Middle frontal gyrus (tissue), 1 donor: ENCODE measurements at regions not wholly inside any gene's neighbourhood (a gene's known extent, or its start where the extent isn't known, plus 50 kb on each side); places are given as distances from the start of the nearest gene placed in this dataset.

Experiments
- DNase-seq: peaks from one replicate; pipeline ENCODE4 v3.0.0-alpha.2; 2015; ENCODE audit warnings: low spot score; ENCODE audit errors: extremely low spot score

DNA sequence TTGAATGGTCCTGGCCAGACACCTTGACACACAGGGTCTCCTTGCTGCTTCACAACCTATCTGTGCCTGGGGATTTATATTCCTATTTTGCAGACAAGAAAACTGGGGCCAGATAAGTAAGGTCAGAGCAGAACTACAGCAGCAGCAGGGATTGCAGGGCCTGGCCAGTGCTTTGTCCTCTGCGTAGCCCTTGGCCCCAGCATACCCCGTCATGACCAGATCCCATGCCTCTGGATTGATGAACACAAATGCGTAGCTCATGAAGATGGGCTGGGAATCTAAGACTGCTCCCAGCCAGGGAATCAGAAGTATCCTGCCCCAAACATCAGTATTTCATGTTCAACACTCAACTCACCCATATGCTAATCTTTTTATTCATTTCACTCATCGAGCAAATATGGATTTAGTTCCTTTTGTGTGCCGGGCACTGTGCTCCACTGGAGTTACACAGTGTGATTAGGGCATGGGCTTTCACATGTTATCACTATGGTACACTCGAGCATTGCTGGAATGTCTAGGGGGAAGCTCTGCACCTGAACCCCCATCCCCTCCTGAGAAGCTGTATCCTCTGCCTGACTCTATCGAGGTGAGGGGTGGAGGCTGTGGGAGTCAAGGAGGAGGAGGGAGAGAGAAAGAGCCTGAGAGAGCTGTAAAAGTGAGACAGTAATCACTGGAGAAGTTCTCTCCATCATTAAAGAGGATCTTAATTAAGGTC, 143.3 kb downstream of the CYP26B1 start:
- DNase-seq, result no peak

DNA sequence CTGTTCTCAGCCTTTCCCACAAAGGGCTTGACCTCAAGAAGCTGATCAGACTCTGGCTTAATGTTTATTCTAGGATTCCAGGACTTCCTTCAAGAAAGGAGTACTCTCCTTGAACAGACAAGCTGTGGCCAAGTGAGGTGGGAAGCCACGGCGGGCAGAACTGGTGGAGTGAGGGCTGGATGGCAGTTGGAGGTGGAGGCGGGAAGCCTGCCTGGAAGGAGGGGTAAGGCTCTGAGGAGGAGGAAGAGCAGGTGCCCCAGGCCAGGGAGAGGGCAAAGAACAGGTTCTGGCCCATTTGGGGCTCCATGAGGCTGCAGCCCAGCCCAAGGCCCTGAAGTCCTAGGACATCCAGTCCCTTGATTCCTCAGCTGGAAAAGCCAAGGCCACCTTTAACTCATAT, 143.9 kb downstream of the CYP26B1 start:
- DNase-seq, result no peak

DNA sequence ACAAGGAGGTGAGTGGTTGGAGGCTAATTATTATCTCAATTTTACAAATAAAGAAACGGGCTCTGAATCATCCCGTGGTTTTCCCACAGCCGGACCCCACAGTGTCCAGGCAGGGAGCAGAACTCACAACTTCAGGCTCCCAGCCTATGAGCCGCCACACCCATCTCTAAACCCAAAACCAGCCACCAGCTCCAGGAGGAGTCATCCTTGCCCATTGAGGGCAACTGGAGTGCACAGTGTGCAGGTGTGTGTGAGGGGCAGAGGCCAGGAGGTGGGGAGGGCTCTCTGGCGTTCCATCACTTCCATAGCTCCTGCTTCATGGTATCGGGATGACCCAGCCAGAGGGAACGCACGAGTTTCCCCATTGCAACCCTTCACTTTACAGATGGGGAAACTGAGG, 144.5 kb downstream of the CYP26B1 start:
- DNase-seq, result no peak

DNA sequence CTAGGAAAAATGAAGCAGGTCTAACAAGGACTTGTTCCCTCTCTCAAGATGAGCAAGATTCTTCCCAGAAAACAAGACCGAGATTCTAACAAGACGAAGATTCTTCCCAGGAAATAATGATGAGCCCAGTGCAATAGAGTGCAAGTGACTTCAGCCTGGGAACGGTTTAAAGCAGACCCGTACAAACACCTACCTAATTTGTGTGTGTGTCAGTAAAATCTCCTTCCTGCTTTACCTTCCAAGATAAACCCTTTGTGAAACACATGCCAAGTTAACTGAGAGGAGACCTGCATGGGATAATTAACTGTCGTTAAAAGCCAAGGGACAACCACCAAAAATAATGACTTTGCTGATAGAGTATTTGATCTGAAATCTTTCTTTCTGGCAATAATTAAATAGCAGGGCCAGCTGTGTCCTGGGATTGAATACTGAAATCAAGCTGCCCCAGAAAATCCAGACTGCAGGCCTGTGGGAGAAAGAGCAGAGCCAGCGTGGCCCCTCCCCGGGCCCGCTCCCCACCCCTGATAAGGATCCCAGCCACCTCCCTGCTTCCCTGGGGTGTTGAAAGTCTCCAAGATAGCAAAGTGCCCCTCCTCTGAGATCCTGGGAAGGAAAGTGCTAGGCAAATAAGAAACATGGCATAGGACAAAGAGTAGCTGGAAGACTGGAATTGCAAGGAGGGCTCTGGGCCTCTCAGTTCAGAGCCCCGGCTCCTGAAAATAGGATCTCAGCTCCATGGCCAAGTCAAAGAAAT, 145.5 kb downstream of the CYP26B1 start:
- no peak for DNase-seq

DNA sequence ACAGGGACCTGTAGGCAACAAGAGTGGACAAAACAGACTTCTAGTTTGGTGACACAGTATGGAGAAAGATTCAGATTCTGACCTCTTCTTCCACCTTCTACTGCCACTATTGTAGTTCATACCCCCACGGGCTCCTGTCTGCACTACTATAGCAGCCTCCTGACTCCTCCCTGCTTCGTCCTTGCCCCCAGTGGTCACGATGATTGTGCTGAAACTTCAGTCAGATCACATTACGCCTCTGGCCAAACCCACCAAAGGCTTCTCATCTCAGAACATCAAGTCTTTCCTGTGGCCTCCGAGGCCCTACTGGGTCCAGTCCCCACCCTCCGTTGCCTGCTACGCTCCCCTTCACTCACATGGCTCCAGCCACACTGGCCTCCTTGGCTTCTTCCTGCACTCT, 147.6 kb downstream of the CYP26B1 start:
- DNase-seq, result no peak

DNA sequence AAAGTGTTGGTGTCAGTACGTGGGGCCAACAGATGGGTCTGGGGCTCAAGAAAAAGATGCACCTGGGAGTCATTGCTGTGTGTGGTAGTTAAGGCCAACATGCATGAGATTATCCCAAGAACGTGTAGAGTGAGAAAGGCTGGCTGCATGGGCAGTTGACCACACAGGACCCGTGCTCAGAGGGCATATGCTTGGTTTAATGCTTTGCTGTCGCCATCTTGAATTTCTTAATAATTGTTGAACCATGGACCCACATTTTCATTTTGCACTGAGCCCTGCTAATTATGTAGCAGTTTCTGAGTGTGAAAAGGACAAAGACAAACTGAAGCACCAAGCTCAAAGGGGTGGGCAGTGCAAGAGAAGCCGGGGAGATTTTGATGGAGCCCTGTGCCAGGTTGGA, 148.1 kb downstream of the CYP26B1 start:
- DNase-seq, result no peak

DNA sequence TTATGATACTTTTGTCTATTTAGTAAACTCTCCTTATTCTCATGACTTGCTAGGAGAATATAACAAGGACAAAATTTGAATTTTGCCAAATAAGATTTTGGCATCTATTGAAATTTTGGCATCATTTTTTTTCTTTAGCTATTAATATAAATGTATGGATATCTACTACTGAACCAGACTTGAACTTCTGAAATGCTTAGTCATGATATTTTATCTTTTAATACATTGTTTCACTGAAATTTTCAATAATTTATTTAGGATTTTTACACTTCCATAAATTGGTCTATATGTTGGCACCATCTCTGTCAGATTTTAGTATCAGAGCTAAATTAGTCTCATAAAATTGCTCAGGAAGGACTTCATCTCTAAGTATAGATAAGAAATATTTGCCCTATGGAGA, 149.8 kb downstream of the CYP26B1 start:
- DNase-seq, result no peak

DNA sequence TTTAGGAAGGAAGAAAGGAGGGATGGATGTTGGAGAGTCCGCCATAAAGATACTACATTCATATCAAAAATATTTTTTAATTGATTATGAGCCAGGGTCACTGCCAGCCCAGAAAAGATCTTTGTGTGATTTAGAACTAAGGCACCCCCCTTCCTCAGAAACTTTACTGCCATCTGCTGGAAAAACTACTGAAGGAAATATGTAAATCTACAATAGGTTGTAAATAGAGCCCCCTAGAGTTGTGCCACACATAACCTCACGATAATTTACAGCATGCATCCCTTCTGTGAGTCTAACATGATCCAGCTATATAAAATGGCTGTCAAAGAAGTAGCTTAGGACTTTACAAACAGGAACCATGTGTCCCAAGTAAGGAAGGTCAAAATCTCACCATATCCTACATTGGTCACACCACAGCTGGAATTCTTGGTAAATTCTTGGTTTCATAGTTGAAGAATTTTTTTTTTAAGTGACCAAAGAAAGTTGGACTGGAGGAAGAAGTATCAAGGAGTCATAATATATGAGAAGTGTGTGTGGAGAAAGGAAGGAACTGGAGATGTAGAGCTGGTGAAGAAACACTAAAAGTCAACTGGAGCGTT, 152.5 kb downstream of the CYP26B1 start:
- DNase-seq, result no peak

DNA sequence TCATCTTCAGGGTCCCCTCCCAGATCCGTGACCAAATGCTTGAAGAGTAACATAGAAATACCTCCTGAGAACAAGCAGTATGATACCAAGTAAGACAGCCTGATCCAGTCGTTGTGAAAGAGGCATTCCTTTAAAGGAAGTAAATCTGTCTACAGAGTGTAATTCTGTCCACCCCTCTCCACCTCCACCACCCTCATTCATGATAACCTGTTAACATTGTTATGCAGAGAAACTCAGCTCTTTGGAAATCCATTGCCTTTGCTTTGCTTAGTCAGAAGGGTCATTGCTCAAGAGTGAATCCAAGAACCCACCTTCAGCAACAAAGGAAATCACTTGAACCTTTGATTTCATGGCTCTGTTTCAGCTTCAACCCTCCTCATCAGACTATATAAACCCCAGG, 155.6 kb downstream of the CYP26B1 start:
- no peak for DNase-seq

DNA sequence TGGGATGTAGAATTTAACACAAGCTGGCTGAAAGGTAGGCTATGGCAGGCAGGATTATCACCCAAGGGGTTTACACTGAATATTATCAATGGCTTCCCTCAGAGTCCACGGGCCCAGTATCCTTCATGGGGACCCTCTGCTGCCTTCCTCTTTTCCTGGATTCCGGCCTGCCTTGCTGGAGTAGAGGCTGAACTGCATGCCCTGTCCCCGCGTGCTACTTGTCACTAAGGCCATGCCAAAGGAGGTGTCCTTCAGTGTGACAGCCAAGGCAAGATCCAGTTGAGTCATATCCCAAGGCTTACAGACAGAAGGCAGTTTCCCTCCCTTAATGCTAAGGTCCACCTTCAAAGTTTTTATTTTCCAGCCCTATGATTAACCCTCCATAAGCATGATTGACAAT, 156.3 kb downstream of the CYP26B1 start:
- no peak for DNase-seq

DNA sequence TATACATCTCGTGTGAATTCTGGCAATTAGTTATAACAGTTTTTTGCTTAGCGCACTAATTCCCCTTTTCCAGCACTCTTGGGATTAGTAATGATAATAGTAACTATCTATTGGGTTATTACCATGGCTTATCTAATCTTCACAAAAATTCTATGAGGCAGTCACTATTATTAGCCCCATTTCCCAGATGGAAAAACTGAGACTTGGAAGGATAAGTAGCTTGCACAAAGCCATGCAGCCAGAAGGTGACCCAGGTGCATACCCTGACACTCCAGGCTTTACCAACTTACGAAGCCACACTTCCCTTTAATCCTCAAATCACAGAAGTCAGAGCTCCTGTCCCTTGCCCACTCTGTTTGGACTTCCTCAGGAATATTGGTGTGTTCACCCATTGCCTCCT, 156.8 kb downstream of the CYP26B1 start:
- no peak for DNase-seq

DNA sequence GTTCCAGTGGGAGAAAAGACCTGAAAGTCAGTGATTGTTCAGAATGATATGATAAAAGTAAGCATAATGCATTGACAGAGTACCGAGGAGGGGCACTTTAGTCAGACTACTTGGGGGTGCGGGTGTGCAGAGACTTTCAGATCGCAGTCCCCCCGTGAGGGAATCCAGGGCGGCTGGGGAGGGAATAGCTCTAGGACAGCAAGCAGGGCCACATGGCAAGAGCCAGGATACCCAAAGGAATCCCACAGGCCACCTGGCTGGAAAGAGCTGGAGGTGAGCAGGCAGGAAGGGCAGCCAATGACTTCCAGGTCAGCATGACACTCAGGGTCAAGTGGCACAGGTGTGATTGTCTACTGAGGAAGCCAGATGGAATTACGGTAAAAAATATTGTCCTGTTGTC, 157.5 kb downstream of the CYP26B1 start:
- no peak for DNase-seq

DNA sequence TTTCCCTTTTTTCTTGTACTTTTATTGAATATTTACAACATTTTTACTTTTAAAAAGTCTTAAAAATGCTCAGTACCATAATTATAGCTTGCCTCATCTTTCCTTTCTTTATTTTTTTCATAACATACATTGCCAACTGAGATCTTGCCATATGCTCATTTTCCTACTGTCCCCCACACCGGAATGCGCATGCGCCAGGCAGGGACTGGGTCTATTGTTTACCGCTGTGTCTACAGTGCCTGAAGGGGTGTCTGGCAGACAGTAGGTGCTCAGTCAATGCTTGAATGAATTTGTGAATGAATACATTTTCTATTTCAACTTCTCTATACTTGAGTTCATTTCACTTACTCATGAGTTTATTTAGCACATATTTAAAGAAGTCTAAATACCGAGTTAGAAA, 158.0 kb downstream of the CYP26B1 start:
- no peak for DNase-seq

DNA sequence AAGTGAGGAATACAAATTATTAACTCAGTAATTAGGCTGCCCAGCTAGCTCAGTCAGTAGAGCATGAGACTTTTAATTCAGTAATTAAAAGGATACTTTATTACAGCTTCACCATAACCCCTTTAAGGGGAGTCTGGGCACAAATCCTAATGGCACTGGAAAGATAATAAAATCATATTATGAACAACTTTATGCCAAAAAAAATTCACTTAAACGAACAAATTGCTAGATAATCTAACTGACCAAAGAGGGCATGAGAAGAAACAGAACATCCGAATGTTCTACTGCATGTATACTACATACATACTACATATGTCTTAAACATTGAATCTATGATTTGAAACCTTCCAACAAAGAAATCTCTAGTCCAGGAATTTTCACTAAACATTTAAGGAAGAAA, 159.5 kb downstream of the CYP26B1 start:
- DNase-seq, result no peak

DNA sequence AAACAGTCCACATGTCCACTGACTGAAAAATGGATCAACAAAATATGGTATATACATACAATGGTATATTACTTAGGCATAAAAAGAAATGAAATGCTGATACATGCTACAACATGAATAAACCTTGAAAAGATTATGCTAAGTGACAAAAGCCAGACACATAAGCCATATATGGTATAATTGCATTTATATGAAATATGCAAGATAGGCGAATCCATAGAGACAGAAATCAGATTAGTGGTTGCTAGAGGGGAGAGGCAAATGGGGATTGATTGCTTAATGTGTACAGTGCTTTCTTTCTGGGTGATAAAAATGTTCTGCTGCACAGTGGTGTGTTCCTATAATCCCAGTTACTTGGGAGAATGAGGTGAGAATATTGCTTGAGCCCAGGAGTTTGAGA, 171.0 kb downstream of the CYP26B1 start:
- no peak for DNase-seq

DNA sequence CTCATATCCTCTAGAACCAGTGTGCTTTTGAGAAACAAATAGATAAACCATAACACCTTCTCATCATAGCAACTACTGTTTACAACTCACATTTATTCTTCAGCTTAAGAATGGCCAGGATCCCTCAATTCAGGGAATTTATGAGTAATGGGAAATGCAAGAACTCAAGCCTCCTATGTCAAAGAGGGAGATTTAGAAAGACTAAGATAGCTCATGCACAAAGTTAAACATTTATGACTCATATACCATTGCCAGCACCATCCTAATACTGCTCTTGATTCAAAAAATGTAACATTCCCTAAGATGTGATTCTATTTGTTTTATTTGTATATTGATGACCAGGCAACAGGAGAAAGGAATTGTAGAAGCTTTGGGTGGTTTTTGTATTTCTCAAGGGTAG, 172.8 kb downstream of the CYP26B1 start:
- no peak for DNase-seq

DNA sequence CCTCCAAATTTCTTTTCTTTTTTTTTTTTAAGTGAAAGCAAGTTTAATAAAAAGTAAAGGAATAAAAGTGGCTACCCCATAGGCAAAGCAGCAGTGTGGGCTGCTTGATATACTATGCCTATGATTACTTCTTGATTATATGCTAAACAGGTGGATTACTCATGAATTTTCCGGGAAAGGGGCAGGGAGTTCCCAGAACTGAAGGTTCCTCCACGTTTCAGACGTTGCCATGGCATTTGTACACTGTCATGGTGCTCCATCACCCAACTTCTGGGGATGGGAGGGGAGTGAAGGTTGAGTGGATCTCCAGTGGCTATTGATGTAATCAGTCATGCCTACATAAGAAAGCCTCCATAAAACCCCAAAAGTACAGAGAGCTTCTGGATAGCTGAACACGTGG, 176.2 kb downstream of the CYP26B1 start:
- no peak for DNase-seq

DNA sequence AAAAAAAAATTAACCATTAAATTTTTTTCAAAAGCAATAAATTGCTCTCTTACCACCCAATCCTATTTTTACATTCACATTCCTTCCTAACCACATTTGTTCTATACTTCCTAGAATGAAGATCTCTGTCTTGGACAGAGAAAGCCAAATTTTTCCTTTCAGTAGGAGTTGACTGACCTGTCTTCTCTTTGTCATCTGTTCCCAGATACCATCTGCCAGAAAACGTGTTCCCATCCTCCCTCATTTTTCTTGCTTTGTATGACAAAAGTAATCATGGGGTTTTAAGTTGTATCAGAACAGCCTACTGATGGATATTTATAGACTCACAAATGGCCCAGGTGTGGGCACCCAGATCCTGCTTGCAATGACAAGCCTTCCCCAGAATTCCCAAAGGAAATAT, 182.1 kb downstream of the CYP26B1 start:
- DNase-seq, result peak; percentile 45

DNA sequence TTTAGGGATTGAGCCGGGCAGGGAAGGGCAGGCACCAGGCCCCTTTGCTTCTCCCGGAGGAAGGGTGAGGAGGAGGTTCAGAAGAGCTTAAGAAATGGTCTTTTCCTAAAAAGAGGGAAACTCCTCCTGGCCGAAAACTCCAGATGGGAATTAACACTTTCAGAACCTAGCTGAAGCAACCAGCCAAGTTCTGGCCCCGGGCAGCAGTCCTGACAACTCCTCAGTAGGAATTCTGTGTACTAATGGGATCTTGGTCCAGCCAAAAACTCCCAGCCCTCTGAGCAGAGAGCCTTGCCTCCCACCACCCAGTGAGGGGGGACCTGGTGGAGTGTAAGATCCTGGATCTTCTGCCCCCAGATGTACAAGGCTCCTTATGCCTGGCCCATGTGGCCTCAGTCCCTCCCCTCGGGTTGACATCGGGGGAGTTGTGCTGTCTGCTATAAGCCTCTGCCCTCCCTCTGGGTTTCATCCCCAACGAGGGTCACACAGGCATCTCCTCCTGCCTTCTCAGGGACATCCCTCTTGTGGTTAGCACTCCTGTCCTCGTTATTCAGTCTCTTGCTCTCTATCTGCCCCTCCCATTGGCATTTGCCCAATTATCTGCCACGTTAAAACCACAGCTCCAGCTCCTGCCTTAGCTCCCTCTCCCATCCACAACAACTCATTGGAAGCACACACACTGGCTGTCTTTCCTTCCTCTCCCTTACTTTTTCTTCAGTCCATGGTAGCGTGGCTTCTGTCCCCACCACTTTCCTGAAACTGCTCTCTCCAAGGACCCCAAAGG, 184.6 kb downstream of the CYP26B1 start:
- DNase-seq, result no peak

DNA sequence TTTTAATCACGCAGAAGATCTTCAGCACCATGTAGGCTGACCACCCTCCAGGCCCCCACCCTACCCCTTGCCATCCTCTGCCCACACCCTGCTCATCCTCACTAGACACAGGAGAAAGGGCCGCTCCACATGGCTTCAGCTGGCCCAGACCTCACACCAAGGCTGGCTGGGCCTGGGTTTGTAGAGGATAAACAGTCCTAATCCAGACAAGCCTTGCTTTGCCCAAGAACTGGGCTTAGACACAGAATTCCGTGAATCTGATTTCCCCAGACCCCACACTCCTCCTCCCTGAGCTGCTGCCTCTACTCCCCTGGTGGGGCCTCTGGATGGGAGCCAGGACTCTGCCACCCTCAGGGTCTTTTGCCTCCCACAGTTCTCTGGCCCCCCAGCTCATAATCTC, 185.3 kb downstream of the CYP26B1 start:
- no peak for DNase-seq

DNA sequence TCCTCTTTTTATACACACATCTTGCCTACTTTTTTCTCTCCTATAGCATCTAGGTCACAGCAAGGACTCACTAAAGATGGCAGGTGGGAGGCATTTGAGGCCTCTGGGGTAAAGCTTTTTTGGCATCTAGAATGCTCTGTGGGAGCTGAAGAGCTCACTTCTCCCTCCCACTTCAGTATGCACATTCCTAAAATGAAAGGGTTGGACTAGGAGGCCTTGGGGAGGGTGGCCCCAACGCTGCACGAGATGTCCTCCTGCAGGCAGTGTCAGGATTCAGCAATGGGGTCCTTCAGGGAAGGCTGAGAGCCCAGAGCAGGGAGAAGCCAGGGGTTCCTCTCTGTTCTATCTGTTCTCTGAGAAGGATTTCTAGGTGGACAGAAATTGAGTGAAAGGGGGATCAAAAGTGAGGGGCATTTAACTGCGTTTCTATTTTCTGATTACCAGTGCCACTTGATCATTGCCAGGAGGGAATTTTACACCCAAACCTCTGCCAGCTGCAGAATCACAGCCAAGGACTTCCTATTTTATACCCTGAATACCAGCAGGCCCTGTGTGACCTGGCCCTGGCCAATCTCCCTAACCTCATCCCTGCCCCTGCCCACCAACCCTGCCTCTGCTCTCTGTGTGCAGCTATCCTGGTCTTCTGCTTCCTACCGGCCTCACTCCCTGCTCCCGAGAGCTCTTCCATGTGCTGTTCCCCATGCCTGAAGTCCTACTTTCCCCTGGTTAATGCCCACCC, 186.2 kb downstream of the CYP26B1 start:
- no peak for DNase-seq
